Tibial artery (tissue), 4 donors: ENCODE measurements at regions not wholly inside any gene's neighbourhood (a gene's known extent, or its start where the extent isn't known, plus 50 kb on each side); places are given as distances from the start of the nearest gene placed in this dataset.

Source experiments
- DNase-seq, 2 donors: peaks; one replicate each; pipeline ENCODE4 v3.0.0-alpha.2; 2019
- H3K27ac ChIP-seq, 2 donors: fragments of 200-600 bp; sonication (generic) in 1 of 2; 1 replicate in 1 of 2; 2 replicates in 1 of 2; pipeline ENCODE4 v1.5.1; 2018 to 2019; ENCODE audit warnings: mild to moderate bottlenecking in 1 of 2
- H3K27me3 ChIP-seq, 2 donors: fragments of 200-600 bp; sonication (generic) in 1 of 2; one replicate each; pipeline versions ENCODE4 v1.5.1 to v1.6.0; 2016 to 2019
- H3K36me3 ChIP-seq, 3 donors: fragments of 200-600 bp; sonication (generic) in 2 of 3; one replicate each; pipeline ENCODE4 v1.5.1; 2016 to 2019; ENCODE audit warnings: mild to moderate bottlenecking in 2 of 3
- H3K4me1 ChIP-seq, 4 donors: fragments of 200-600 bp; sonication (generic) in 2 of 4; 1 replicate in 3 of 4; 2 replicates in 1 of 4; pipeline ENCODE4 v1.5.1; 2016 to 2019
- H3K4me3 ChIP-seq, 2 donors: fragments of 200-600 bp; sonication (generic) in 1 of 2; 1 replicate in 1 of 2; 2 replicates in 1 of 2; pipeline ENCODE4 v1.5.1; 2018 to 2019; ENCODE audit warnings: mild to moderate bottlenecking in 2 of 2
- H3K9me3 ChIP-seq, 3 donors: fragments of 200-600 bp; sonication (generic) in 1 of 3; one replicate each; pipeline ENCODE4 v1.5.1; 2016 to 2019
- CTCF ChIP-seq, 2 experiments: fragments of 200-600 bp in 1 of 2; fragments of 450-650 bp in 1 of 2; IDR thresholded peaks; one replicate each; pipeline ENCODE4 v1.5.1; 2017 to 2019; ENCODE audit warnings: antibody characterized with exemption in 2 of 2, mild to moderate bottlenecking in 1 of 2, moderate library complexity in 1 of 2
- intact Hi-C: fragments of 100-400 bp; cut with DNase I; formaldehyde crosslinking; loops from one replicate; pipeline ENCODE4 v1.15.0; 2023; ENCODE audit warnings: low total_unique reads

- no peak for DNase-seq
- no peak for TF ChIP-seq CTCF (IDR thresholded peaks at IDR 0.05)
- intact Hi-C loops = no loop called here
- H3K27me3 ChIP-seq = no peaks in the 10 kb centered on the region
- peaks cover 0 to 53% (median 17%) of the 10 kb centered on the region in 4 donors for H3K4me1 ChIP-seq
- H3K9me3 ChIP-seq = no peaks in the 10 kb centered on the region
- no peaks in the 10 kb centered on the region for H3K36me3 ChIP-seq
- H3K27ac ChIP-seq = no peak overlapping the region
- no peak overlapping the region for H3K4me3 ChIP-seq
These were observed 195.5 kb downstream of the DRD1 start for GRCh38 chr5:175248416-175248905.

GRCh38 chr5:175246889-175247520 lies 197.0 kb downstream of the DRD1 start:
- Histone ChIP-seq H3K27me3 (no peaks in the 10 kb centered on the region), H3K27ac (peak overlapping the region; percentile 28 to 60), H3K36me3 (no peaks in the 10 kb centered on the region), H3K4me1 (peaks cover 0 to 39% (median 10%) of the 10 kb centered on the region in 4 donors), H3K4me3 (no peak overlapping the region), H3K9me3 (no peaks in the 10 kb centered on the region)
- TF ChIP-seq CTCF (IDR thresholded peaks at IDR 0.05) = no peak
- intact Hi-C loops = no loop called here
- no peak for DNase-seq

GRCh38 chr5:175246242-175246888 lies 197.6 kb downstream of the DRD1 start:
- Histone ChIP-seq H3K27ac (peak overlapping the region; percentile 28 to 60), H3K27me3 (no peaks in the 10 kb centered on the region), H3K9me3 (no peaks in the 10 kb centered on the region), H3K4me3 (no peak overlapping the region), H3K36me3 (no peaks in the 10 kb centered on the region), H3K4me1 (peaks cover 0 to 36% (median 10%) of the 10 kb centered on the region in 4 donors)
- intact Hi-C loops = no loop called here
- TF ChIP-seq CTCF (IDR thresholded peaks at IDR 0.05) = no peak
- peak; percentile 27 to 86 for DNase-seq

GRCh38 chr5:175243441-175243840 lies 200.5 kb downstream of the DRD1 start:
- intact Hi-C loops = no loop called here
- Histone ChIP-seq H3K4me1 (peaks cover 0 to 36% (median 10%) of the 10 kb centered on the region in 4 donors), H3K36me3 (no peaks in the 10 kb centered on the region), H3K4me3 (no peak overlapping the region), H3K27me3 (no peaks in the 10 kb centered on the region), H3K9me3 (no peaks in the 10 kb centered on the region), H3K27ac (no peak overlapping the region)
- DNase-seq = no peak
- TF ChIP-seq CTCF (IDR thresholded peaks at IDR 0.05) = no peak

- Histone ChIP-seq H3K27ac (no peak overlapping the region), H3K36me3 (no peaks in the 10 kb centered on the region), H3K4me3 (no peak overlapping the region), H3K4me1 (peaks cover 0 to 30% (median 10%) of the 10 kb centered on the region in 4 donors), H3K27me3 (no peaks in the 10 kb centered on the region), H3K9me3 (no peaks in the 10 kb centered on the region)
- TF ChIP-seq CTCF (IDR thresholded peaks at IDR 0.05) = no peak
- DNase-seq = no peak
- intact Hi-C loops = no loop called here
These were observed 201.8 kb downstream of the DRD1 start for GRCh38 chr5:175242207-175242606.
